GM10248 (cell line): ENCODE measurements at regions not wholly inside any gene's neighbourhood (a gene's known extent, or its start where the extent isn't known, plus 50 kb on each side); places are given as distances from the start of the nearest gene placed in this dataset.

Experiments
- CTCF ChIA-PET: fragments of 300-600 bp; sonication (Branson Sonifier 250); formaldehyde crosslinking; extraction: SDS; loops from one replicate; lab custom pipeline; 2021; ENCODE audit warnings: antibody characterized with exemption; lab: Yijun Ruan, JAX
- POLR2A ChIA-PET: fragments of 350-650 bp; sonication (Branson Sonifier 250); formaldehyde crosslinking; extraction: SDS; loops from one replicate; lab custom pipeline; 2020; ENCODE audit warnings: antibody characterized with exemption; lab: Yijun Ruan, JAX
- DNase-seq: peaks from one replicate; pipeline ENCODE4 v3.0.0; 2012; ENCODE audit errors: extremely low spot score
- TF ChIP-seq, protein P1 (sequence below): IDR thresholded peaks from 2 replicates; pipeline ENCODE4 v1.5.1; 2012; ENCODE audit warnings: mild to moderate bottlenecking, low read depth; ENCODE audit errors: extremely low read depth, missing control alignments, control extremely low read depth

- ChIA-PET POLR2A (no interaction called here), CTCF (interaction anchor here (1.0 kb wide), 1 partner anchor 63 kb away, joined by 3 read pairs; no protein-coding TSS in a partner anchor)
- DNase-seq = no peak
- TF ChIP-seq, protein P1, sequence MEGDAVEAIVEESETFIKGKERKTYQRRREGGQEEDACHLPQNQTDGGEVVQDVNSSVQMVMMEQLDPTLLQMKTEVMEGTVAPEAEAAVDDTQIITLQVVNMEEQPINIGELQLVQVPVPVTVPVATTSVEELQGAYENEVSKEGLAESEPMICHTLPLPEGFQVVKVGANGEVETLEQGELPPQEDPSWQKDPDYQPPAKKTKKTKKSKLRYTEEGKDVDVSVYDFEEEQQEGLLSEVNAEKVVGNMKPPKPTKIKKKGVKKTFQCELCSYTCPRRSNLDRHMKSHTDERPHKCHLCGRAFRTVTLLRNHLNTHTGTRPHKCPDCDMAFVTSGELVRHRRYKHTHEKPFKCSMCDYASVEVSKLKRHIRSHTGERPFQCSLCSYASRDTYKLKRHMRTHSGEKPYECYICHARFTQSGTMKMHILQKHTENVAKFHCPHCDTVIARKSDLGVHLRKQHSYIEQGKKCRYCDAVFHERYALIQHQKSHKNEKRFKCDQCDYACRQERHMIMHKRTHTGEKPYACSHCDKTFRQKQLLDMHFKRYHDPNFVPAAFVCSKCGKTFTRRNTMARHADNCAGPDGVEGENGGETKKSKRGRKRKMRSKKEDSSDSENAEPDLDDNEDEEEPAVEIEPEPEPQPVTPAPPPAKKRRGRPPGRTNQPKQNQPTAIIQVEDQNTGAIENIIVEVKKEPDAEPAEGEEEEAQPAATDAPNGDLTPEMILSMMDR = no peak
Observed at GRCh38 chr18:4871197-4871596, 325.9 kb downstream of the AKAIN1 start.

- CTCF ChIA-PET = no interaction called here
- POLR2A ChIA-PET = no interaction called here
- TF ChIP-seq, protein P1 = no peak
- DNase-seq = no peak
Observed at GRCh38 chr18:4870177-4870773, 326.8 kb downstream of the AKAIN1 start.

DNA sequence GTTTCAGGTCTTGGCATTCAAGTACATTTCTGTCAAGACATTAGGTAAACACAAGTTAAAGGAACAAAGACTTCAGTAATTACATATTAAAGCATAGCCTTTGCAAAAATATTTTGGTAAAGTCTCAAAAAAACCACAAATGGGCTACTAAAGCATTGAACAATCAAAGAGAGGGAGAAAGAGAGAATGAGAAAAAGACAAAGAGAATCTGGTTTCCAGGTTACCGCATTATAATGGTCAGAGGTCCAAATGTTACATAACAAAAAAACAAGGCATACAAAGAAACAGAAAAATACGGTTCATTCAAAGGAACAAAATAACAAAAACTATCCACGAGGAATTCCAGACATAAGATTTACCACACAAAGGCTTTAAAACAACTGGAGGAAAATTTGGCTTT lies 327.9 kb downstream of the AKAIN1 start:
- TF ChIP-seq, protein P1 = no peak
- CTCF ChIA-PET = no interaction called here
- POLR2A ChIA-PET = no interaction called here
- no peak for DNase-seq

DNA sequence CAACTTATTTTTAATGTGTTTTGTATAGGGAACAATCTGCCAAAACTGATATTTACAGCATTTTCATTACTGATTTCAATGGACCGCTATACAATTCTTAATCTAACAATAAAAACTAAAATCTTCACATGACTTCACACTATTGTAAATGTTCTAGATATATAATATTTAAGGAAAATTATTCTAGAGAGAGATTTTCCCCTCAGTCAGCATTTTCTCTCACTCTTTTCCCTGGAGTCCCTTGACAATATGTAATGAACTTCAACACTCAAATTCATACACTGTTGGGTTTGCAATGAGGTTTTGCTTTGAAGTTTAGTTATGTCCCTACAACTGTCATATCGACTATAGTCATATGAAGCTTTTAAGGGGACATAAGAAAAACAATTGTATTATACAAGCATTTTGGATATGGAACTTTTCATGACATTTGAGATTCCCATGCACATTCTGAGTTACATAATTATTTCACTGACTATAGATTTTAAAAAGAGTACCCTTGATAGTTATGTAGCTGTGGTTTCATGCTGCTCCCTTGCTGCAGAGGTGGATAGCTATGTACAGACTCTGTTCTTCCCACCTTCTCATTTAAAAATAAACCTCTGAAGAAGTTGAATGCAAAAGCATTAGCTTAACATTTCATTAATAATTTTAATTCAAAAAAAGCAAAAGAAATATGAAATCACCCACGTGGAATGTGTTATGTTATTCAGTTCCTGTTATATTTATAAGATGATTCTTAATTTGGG lies 338.5 kb downstream of the AKAIN1 start:
- DNase-seq = no peak
- ChIA-PET POLR2A (no interaction called here), CTCF (interaction anchor here (1.5 kb wide), 1 partner anchor 11 kb away, joined by 4 read pairs; no protein-coding TSS in a partner anchor)
- TF ChIP-seq, protein P1 = no peak

DNA sequence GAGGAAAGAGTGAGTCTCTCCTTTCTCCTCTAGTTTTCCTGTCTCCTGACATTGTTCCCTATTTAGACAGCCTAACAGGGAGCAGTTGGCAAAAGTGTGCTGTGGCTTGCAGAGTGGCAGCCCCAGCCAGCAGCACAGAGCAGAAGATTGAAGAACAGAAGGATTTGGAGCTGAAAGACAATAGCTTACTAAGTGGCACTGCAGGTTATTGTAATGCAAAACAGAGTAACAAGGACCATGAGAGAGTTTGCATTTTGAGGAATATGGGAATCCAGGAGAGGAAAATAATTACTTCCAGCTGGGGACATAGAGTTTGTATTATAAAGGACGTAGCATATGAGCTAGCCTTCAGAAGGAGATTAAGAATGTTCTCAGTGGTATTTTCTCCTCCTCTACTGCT lies 342.4 kb downstream of the AKAIN1 start:
- CTCF ChIA-PET = no interaction called here
- no peak for DNase-seq
- TF ChIP-seq, protein P1 = no peak
- POLR2A ChIA-PET = no interaction called here

- CTCF ChIA-PET = no interaction called here
- no peak for DNase-seq
- POLR2A ChIA-PET = no interaction called here
- TF ChIP-seq, protein P1 = no peak
Observed at GRCh38 chr18:4851301-4851976, 345.6 kb downstream of the AKAIN1 start.
